Keratinocyte (primary cell): ENCODE measurements at regions not wholly inside any gene's neighbourhood (a gene's known extent, or its start where the extent isn't known, plus 50 kb on each side); places are given as distances from the start of the nearest gene placed in this dataset.

Source experiments
- DNase-seq: peaks from one replicate; pipeline ENCODE4 v3.0.0-alpha.2; 2011; ENCODE audit warnings: low read depth, missing footprints, low spot score
- FAIRE-seq: peaks from 2 replicates; lab custom pipeline; 2011; peaks lifted over from hg19 to GRCh38; lab: Jason Lieb, UNC
- H2AFZ ChIP-seq: 2 replicates; pipeline ENCODE4 v1.6.0; 2012; ENCODE audit warnings: low read length, control low read depth, inconsistent platforms; ENCODE audit not compliant: control insufficient read depth
- H3K27ac ChIP-seq: 2 replicates; pipeline ENCODE4 v1.5.1; 2011; ENCODE audit warnings: low read length; ENCODE audit not compliant: control insufficient read depth, insufficient read depth
- H3K27me3 ChIP-seq: 3 replicates; pipeline ENCODE4 v1.6.0; 2011; ENCODE audit warnings: low read length; ENCODE audit not compliant: control insufficient read depth, insufficient read depth; ENCODE audit errors: extremely low read depth
- H3K36me3 ChIP-seq, 2 experiments: 2 replicates in 1 of 2; 3 replicates in 1 of 2; pipeline ENCODE4 v1.5.1; 2011; ENCODE audit warnings: low read length in 2 of 2, mild to moderate bottlenecking in 1 of 2; ENCODE audit not compliant: control insufficient read depth in 2 of 2, insufficient read depth in 2 of 2; ENCODE audit errors: extremely low read depth in 1 of 2
- H3K4me1 ChIP-seq: 3 replicates; pipeline ENCODE4 v1.5.1; 2011; ENCODE audit warnings: low read length; ENCODE audit not compliant: control insufficient read depth, insufficient read depth; ENCODE audit errors: extremely low read depth
- H3K4me2 ChIP-seq: 3 replicates; pipeline ENCODE4 v1.6.0; 2011; ENCODE audit warnings: low read depth, low read length; ENCODE audit not compliant: control insufficient read depth, insufficient read depth; ENCODE audit errors: extremely low read depth
- H3K4me3 ChIP-seq, 3 experiments: fragments of 200-600 bp in 1 of 3; sonication (generic) in 1 of 3; 2 replicates in 2 of 3; 3 replicates in 1 of 3; pipeline ENCODE4 v1.5.1; 2011 to 2016; ENCODE audit warnings: low read length in 3 of 3, mild to moderate bottlenecking in 3 of 3, control low read depth in 2 of 3, inconsistent platforms in 1 of 3, low read depth in 1 of 3, mixed read lengths in 1 of 3, mixed run types in 1 of 3, moderate library complexity in 1 of 3; ENCODE audit not compliant: control insufficient read depth in 2 of 3, insufficient read depth in 2 of 3; ENCODE audit errors: extremely low read depth in 1 of 3
- H3K79me2 ChIP-seq: 2 replicates; pipeline ENCODE4 v1.6.0; 2012; ENCODE audit warnings: low read length; ENCODE audit not compliant: control insufficient read depth, insufficient read depth
- H3K9ac ChIP-seq: 3 replicates; pipeline ENCODE4 v1.6.0; 2011; ENCODE audit warnings: low read length; ENCODE audit not compliant: control insufficient read depth, insufficient read depth; ENCODE audit errors: extremely low read depth
- H3K9me1 ChIP-seq: 3 replicates; pipeline ENCODE4 v1.6.0; 2011; ENCODE audit warnings: low read length; ENCODE audit not compliant: control insufficient read depth, insufficient read depth; ENCODE audit errors: extremely low read depth
- H3K9me3 ChIP-seq: 2 replicates; pipeline ENCODE4 v1.5.1; 2012; ENCODE audit warnings: low read depth, low read length; ENCODE audit not compliant: control insufficient read depth
- H4K20me1 ChIP-seq: 3 replicates; pipeline ENCODE4 v1.6.0; 2011; ENCODE audit warnings: low read length; ENCODE audit not compliant: control insufficient read depth, insufficient read depth; ENCODE audit errors: extremely low read depth
- CTCF ChIP-seq, 3 experiments: IDR thresholded peaks in 1 of 3; conservative IDR thresholded peaks in 1 of 3; optimal IDR thresholded peaks in 1 of 3; 2 replicates in 2 of 3; 3 replicates in 1 of 3; pipeline versions ENCODE3 to v1.5.1; 2011; ENCODE audit warnings: low read length in 3 of 3, mild to moderate bottlenecking in 3 of 3, moderate library complexity in 2 of 3, control low read depth in 1 of 3, inconsistent platforms in 1 of 3; ENCODE audit not compliant: insufficient read depth in 2 of 3; ENCODE audit errors: extremely low read depth in 1 of 3
- EZH2 ChIP-seq: IDR thresholded peaks from one replicate; pipeline ENCODE4 v1.6.1; 2012; ENCODE audit warnings: inconsistent platforms, mild to moderate bottlenecking, low read length, moderate library complexity
- dilution Hi-C: fragments of 300-500 bp; cut with MboI; formaldehyde crosslinking; loops from one replicate; pipeline ENCODE4 v1.7.0; 2020; ENCODE audit warnings: low sequenced_read_pairs; ENCODE audit not compliant: extremely low pct_ligation_motif_present

- H3K9ac ChIP-seq, result no peak overlapping the region
- H3K4me2 ChIP-seq, result no peak overlapping the region
- H3K9me3 ChIP-seq, result no peaks in the 10 kb centered on the region
- DNase-seq (no peak), FAIRE-seq (no peak)
- dilution Hi-C loops, result no loop called here
- TF ChIP-seq EZH2, result no peak
- no peak for TF ChIP-seq CTCF (optimal IDR thresholded peaks at IDR 0.05 in 1 of 3, IDR thresholded peaks at IDR 0.05 in 1 of 3, conservative IDR thresholded peaks at IDR 0.05 in 1 of 3; ENCODE audit: extremely low read depth in 1 of 3, insufficient read depth in 2 of 3, low read length in 3 of 3)
- no peak overlapping the region for H2AFZ ChIP-seq
- no peaks in the 10 kb centered on the region for H3K36me3 ChIP-seq
- H3K27me3 ChIP-seq, result no peaks in the 10 kb centered on the region
- H3K4me3 ChIP-seq, result no peak overlapping the region
- H3K79me2 ChIP-seq, result no peaks in the 10 kb centered on the region
- no peaks in the 10 kb centered on the region for H3K4me1 ChIP-seq
- H4K20me1 ChIP-seq, result no peaks in the 10 kb centered on the region
- H3K9me1 ChIP-seq, result no peaks in the 10 kb centered on the region
- H3K27ac ChIP-seq, result no peak overlapping the region
Measured at GRCh38 chr2:106338043-106338442, 130.2 kb downstream of the RGPD3 start.

GRCh38 chr2:106336737-106337136 is 131.5 kb downstream of the RGPD3 start:
- dilution Hi-C loops, result no loop called here
- H3K27me3 ChIP-seq, result no peaks in the 10 kb centered on the region
- no peak overlapping the region for H3K27ac ChIP-seq
- no peaks in the 10 kb centered on the region for H3K9me1 ChIP-seq
- DNase-seq (no peak), FAIRE-seq (no peak)
- no peak overlapping the region for H2AFZ ChIP-seq
- no peak overlapping the region for H3K4me2 ChIP-seq
- TF ChIP-seq EZH2 (no peak), CTCF (optimal IDR thresholded peaks at IDR 0.05 in 1 of 3, IDR thresholded peaks at IDR 0.05 in 1 of 3, conservative IDR thresholded peaks at IDR 0.05 in 1 of 3; ENCODE audit: extremely low read depth in 1 of 3, insufficient read depth in 2 of 3, low read length in 3 of 3) (no peak)
- H3K4me1 ChIP-seq, result no peaks in the 10 kb centered on the region
- H3K36me3 ChIP-seq, result no peaks in the 10 kb centered on the region
- no peaks in the 10 kb centered on the region for H4K20me1 ChIP-seq
- no peak overlapping the region for H3K4me3 ChIP-seq
- no peaks in the 10 kb centered on the region for H3K9me3 ChIP-seq
- no peak overlapping the region for H3K9ac ChIP-seq
- H3K79me2 ChIP-seq, result no peaks in the 10 kb centered on the region
